ENCODE measurements at regions not wholly inside any gene's neighbourhood (a gene's known extent, or its start where the extent isn't known, plus 50 kb on each side); places are given as distances from the start of the nearest gene placed in this dataset.
"Not testable (repeated sequence)": the region's sequence is repeated elsewhere in the genome, so short reads cannot be mapped to it uniquely, and the experiment has no call there.

DNA sequence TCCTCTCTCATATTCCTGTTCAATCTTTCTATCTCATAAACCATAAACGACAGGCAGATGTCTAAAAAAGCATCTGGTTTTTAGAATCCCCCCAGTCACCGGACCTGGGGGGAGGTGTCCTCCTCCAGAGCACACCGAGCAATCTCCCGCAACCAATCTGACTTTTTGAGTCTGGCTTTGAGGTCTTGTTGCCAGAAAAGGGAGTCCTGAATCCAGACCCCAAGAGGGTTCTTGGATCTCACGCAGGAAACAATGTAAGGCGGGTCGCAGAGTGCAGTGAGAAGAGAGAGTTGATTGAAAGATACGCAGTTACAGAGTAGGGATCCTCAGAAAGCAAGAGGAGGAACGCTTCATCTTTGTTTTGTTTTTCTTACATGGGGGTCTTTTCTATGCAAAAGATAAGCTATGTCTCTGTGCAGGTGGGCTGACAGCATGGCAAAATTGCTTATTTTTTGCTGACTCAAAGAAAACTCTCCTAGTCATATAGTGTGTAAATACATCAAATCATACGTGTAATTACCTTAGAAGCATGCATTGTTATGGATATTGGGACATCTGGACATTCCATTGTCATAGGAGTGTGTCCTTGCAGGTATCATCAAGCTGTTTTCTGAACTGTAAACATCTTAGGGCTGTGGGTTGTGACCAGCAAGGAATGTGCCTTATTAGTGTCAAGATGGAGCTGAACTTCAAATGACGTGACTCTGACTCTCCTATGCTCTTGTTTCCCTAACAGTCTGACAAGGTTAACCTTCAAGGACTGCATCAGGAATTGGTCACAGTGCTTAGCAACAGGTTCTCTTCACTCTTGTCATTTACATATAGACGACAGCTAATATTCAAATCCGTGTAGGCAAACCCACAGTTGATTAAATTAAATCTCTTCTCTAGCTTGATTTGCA is 159.3 kb upstream of the DAPK1 start:
- DNase-seq: no peak

DNA sequence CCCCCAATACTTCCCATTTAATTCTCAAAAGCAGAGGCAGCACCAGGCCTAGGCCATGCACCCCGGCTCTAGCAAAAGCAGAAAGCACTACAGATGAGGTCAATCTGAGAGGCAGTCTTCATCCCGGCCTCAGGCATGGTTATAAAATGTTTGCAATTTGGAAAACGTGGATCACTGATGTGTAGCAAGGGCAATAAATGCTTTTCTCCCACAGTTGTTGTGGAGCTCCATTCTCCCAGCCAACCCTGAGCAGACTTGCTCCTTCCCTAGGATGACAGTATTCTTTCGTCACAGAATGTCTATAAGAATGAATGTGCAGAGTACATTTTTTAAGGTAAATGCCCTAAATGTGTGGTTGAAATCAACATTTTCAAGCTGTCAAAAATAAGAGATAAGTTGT is 157.3 kb upstream of the DAPK1 start:
- no peak for DNase-seq

GRCh38 chr9:87342743-87343142 is 154.9 kb upstream of the DAPK1 start:
- no peak for DNase-seq

DNA sequence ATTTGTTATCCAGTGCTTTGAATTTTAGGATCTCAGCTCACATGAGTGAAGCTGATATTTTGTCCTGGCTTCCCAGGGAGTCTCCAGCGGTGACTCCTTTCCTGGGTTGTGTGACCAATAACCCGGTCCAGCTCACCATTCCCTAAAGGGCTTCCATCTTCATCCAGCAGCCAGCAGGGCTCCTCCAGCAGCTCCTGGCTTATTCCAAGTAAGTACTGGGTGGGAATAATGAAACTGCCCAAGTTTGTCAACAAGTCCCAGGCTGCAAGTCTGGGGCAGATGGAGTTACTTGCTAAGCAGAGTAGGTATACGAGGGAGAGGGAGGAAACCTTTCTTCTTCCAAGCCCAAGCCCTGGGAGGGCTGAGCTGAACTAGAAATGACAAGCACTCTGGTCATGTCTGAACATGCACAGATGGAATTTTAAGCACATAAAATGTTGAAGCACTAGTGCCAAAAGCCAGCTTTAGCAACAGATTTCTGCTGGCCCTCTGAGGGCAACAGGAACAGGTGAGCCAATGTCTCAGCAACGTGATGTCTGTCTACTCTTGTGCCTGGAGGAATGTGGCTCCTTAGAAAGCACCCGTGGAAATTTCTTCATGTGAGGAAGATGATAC is 153.7 kb upstream of the DAPK1 start:
- no peak for DNase-seq

DNA sequence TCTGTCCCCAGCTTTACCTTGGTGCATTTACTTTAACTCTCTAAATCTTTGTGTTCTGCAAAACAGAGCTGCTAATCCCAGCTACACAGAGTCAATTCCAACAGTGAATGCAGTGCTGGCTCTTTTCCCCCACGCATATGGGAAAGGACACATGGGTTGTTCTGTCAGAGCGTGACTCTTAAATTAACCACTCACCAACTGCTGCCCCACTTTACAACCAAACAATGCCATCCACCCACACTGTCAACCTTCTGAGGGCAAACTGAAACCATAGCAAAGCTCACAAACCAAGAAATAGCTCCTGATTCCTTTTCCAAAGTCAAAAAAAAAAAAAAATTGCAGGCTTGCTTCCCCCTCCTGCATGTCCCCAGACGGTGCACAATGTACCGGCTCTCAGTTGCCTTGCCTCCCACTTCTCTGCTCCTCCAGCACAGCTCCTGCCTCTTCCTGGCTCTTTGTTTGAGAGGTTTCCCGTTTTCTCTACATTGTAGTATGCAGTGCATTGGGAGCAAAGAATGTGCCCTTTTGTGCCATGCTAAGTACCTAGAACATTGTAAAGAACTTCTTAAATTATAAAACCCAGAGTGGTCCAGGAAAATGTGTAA is 151.5 kb upstream of the DAPK1 start:
- DNase-seq: no peak

DNA sequence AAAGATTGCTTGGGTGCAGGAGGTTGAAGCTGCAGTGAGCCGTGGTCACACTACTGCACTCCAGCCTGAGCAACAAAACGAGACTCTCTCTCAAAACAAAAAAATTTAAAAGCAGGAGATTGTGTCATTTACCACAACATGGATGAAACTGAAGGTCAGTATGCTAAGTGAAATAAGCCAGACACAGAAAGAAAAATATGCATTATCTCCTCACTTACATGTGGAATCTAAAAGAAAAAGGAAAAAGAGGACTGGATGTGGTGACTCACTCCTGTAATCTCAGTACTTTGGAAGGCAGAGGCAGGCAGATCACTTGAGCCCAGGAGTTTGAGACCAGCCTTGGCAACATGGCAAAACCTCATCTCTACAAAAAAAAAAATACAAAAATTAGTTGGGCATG is 146.8 kb upstream of the DAPK1 start:
- DNase-seq: peak; percentile 18

DNA sequence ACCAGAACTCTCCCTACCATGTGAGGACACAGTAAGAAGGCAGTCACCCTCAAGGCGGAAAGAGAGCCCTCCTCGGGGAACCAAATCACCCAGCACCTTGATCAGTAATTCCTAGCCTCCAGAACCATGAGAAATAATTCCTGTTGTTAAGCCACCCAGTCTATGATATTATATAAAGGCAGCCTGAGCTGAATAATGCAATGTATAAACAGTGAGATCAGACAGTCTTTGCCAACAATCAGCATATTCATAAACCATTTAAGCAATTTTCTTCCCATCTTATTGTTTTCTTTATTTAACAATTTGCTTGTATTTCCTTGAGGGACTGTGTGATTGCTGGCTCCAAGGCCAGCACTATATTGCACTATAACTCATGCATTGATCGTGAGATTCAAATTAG is 144.4 kb upstream of the DAPK1 start:
- no peak for DNase-seq

GRCh38 chr9:87354147-87354546 is 143.5 kb upstream of the DAPK1 start:
- DNase-seq: no peak

DNA sequence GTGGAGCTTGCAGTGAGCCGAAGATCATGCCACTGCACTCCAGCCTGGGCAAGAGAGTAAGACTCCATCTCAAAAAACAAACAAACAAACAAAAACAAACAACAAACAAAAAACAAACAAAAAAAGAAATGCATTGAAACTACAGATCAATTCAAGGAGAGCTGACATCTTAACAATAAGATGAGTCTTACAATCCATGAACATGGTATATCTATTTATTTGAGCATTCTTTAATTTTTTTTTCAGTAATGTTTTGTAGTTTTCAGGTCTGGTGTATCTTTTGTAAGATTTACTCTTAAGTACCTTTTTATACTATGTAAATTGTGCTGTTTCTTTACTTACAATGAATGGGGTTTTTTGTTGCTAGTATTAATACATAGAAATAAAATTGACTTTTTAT is 140.1 kb upstream of the DAPK1 start:
- no peak for DNase-seq

- DNase-seq: no peak
Observed at GRCh38 chr9:87359264-87359663, 138.4 kb upstream of the DAPK1 start.

- no peak for DNase-seq
Observed at GRCh38 chr9:87359958-87360601, 137.6 kb upstream of the DAPK1 start.

DNA sequence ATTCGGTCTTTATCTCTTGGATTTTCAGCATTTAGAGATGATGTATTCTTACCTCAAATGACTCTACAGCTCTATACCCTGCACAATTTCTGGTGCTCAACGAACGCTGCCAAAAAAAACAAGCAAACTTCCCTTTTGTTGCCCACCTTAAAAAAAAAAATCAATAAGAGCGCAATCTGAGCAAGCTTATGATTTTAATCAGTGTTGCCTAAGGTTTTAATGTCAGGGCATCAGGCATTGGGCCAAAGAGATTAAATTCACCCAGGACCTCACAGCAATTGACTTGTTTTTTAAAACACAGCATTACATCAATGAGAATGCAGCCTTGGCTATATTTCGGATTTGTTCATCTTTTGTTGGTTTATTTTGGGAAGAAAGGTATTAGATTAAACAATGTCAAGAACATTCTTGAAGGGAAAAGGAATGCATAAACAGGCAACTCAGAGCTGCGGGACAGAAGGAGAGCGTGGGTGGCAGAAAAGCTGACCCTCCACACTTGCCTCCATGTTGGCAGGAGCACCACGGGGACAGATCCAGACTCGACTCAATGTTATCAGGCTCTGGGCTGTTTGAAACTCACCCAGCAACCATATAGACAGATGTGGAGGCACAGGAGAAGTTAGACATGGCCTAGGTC is 127.5 kb upstream of the DAPK1 start:
- DNase-seq: no peak

- DNase-seq: no peak
Observed at GRCh38 chr9:87371795-87372355, 125.8 kb upstream of the DAPK1 start.

- no peak for DNase-seq
Observed at GRCh38 chr9:87372356-87372851, 125.3 kb upstream of the DAPK1 start.

DNA sequence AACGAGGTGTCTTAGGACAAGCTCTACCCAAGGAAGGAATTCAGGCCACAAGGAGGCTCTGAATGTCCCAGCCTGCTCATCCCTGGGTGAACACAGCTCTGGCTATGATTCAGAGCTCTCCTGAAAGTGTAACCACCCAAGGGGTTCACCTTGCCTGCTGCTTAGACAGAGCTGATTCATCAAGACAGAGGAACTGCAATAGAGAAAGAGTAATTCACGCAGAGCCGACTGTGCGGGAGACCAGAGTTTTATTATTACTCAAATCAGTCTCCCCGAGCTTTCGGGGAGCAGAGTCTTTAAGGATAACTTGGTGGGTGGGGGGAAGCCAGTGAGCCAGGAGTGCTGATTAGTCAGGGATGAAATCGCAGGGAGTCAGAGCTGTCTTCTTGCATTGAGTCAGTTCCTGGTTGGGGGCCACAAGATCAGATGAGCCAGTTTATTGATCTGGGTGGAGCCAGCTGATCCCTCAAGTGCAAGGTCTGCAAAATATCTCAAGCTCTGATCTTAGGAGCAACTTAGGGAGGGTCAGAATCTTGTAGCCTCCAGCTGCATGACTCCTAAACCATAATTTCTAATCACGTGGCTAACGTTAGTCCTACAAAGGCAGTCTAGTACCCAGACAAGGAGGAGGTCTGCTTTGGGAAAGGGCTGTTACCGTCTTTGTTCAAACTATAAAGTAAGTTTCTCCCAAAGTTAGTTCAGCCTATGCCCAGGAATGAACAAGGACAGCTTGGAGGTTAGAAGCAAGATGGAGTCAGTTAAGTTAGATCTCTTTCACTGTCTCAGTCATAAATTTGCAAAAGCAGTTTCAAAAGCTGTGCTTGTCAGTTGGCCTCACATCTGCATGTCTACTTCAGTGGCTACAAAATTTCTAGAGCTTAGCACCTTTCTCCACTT is 123.4 kb upstream of the DAPK1 start:
- DNase-seq: not testable (repeated sequence)

DNA sequence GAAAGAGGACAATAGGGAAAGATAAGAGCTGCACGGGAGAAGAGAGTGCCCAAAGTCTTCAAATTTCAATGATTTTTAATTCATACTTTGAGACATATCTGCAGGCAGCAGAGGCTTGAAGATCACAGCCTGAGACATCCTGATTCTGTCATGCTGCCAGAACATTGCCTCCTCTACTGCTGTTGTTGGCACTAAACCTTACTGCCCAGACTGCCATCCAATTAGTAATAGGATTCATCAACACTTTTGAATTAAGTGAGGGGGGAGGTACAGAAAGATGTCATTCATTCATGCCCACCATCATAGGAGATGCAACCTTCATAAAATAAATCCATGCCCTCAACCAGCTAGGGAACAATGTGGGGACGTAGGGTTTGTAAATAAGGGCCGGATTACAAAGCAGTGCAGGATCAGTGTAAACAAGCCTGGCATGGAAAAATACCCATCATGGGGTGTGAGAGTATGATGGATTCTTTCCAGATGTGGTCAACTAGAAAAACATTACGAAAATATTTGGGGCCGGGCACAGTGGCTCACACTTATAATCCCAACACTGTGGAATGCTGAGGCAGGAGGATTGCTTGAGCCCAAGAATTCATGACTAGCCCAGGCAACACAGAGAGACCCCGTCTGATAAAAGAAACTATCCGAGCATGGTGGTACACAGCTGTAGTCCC is 122.1 kb upstream of the DAPK1 start:
- peak; percentile 33 for DNase-seq

- DNase-seq: no peak
Observed at GRCh38 chr9:87378676-87379075, 119.0 kb upstream of the DAPK1 start.

DNA sequence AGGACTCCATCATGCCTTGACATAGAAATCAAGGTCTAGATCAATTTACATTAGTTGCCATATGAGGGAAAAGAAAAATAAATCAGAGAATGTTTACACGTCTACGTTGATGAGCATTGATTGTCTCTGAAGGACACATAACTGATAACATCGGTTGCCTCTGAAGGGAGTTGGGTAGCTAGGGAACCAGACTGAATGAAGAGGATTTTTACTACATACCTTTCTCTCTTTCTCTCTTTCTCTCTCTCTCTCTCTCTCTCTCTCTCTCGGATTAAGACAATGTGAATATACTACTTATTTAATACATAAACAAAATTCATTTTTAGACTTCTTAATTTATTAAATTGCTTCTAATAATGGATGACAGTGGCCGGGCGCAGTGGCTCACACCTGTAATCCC is 118.4 kb upstream of the DAPK1 start:
- DNase-seq: no peak

- peak; percentile 45 for DNase-seq
Observed at GRCh38 chr9:87381050-87381711, 116.5 kb upstream of the DAPK1 start.

- DNase-seq: no peak
Observed at GRCh38 chr9:87381746-87382145, 115.9 kb upstream of the DAPK1 start.
